Upper lobe of left lung (tissue), 6 donors: ENCODE measurements at regions not wholly inside any gene's neighbourhood (a gene's known extent, or its start where the extent isn't known, plus 50 kb on each side); places are given as distances from the start of the nearest gene placed in this dataset.
A peak's percentile ranks its signal among the peaks of the same experiment; 100 is the strongest.

Experiments
- ATAC-seq, 2 donors: fragments of 200-7000 bp; cut with Tn5 transposase; one replicate each; pipeline ENCODE4 v1.9.1; 2022; ENCODE audit warnings: mild to moderate bottlenecking in 2 of 2, moderate library complexity in 2 of 2; ENCODE audit not compliant: low FRiP score in 2 of 2
- DNase-seq, 2 donors: peaks; one replicate each; pipeline ENCODE4 v3.0.0-alpha.2; 2019 to 2020
- H3K27ac ChIP-seq, 4 donors: fragments of 200-600 bp; sonication (generic); one replicate each; pipeline ENCODE4 v1.5.1; 2016 to 2019
- H3K27me3 ChIP-seq, 4 donors: fragments of 200-600 bp; sonication (generic); one replicate each; pipeline ENCODE4 v1.5.1; 2017 to 2019
- H3K36me3 ChIP-seq, 4 donors: fragments of 200-600 bp; sonication (generic); one replicate each; pipeline ENCODE4 v1.5.1; 2016 to 2019
- H3K4me1 ChIP-seq, 4 donors: fragments of 200-600 bp; sonication (generic); one replicate each; pipeline ENCODE4 v1.5.1; 2018 to 2019
- H3K4me3 ChIP-seq, 4 donors: fragments of 200-600 bp; sonication (generic); one replicate each; pipeline ENCODE4 v1.5.1; 2017 to 2019; ENCODE audit warnings: mild to moderate bottlenecking in 2 of 4, moderate library complexity in 1 of 4
- H3K9me3 ChIP-seq, 4 donors: fragments of 200-600 bp; sonication (generic); one replicate each; pipeline ENCODE4 v1.5.1; 2018 to 2019
- EP300 ChIP-seq, 4 donors: sonication (generic); formaldehyde crosslinking; IDR thresholded peaks; one replicate each; pipeline ENCODE4 v1.5.1; 2017; ENCODE audit warnings: antibody characterized with exemption in 4 of 4, control low read depth in 2 of 4
- POLR2A ChIP-seq, 4 donors: fragments of 450-650 bp; IDR thresholded peaks; one replicate each; pipeline ENCODE4 v1.5.1; 2016 to 2017; ENCODE audit warnings: antibody characterized with exemption in 4 of 4, mild to moderate bottlenecking in 2 of 4
- POLR2AphosphoS5 ChIP-seq, 2 donors: sonication (generic); formaldehyde crosslinking; IDR thresholded peaks; one replicate each; pipeline ENCODE4 v1.5.1; 2017; ENCODE audit warnings: antibody characterized with exemption in 2 of 2
- WGBS, 2 donors: methylation state at CpG; one replicate each; pipeline ENCODE4 v1.1.5; 2017 to 2018; 5-methylcytosine and 5-hydroxymethylcytosine counted together
- TF ChIP-seq, protein P1 (sequence below), 6 experiments: fragments of 450-650 bp in 4 of 6; fragments of 200-600 bp in 2 of 6; sonication (generic) in 2 of 6; IDR thresholded peaks; one replicate each; pipeline ENCODE4 v1.5.1; 2016 to 2019; ENCODE audit warnings: antibody characterized with exemption in 6 of 6
- donor health status: DM: no; HTN: no; CAD: no; lungs with moderate emphysema.
- donor health status: DM: no; HTN: yes; CAD: no; lungs with severe emphysema.

DNA sequence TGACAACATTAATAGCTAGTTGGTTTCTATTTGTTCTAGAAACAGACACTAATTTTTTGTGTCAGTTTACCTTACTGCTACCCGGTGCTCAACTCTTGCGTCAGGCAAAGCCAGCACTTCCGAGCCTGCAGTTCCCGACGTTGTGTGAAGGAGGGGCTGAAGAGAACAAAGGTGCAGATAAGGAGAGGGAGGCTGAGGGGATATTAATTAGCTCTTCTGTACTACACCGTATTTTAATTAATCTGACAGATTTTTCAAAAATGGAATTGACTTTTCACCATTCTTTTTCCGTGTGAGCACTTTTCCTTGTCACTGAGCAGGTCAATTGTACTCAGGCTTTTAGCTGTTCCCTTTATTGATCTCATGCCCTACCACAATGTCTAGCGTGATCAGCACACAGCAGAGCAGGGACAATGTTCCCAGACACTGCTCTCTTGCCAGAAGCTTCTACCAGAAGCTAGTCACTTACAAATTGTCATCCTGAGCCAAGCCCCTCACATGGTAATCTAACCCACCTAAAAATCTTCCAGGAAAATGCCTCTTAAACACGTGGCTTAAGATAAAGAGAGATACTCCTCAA lies 650.5 kb upstream of the MKI67 start:
- no peak for DNase-seq
- Histone ChIP-seq H3K36me3 (no peaks in the 10 kb centered on the region), H3K4me3 (no peak overlapping the region), H3K27me3 (no peaks in the 10 kb centered on the region), H3K4me1 (no peaks in the 10 kb centered on the region), H3K27ac (no peak overlapping the region), H3K9me3 (no peaks in the 10 kb centered on the region)
- WGBS, 2 donors, result 46 to 49% methylated on average over 9 of the region's 9 CpGs
- no peak for ATAC-seq
- TF ChIP-seq POLR2AphosphoS5 (IDR thresholded peaks at IDR 0.05) (no peak), POLR2A (IDR thresholded peaks at IDR 0.05) (no peak), EP300 (IDR thresholded peaks at IDR 0.05) (no peak)
- TF ChIP-seq, protein P1, sequence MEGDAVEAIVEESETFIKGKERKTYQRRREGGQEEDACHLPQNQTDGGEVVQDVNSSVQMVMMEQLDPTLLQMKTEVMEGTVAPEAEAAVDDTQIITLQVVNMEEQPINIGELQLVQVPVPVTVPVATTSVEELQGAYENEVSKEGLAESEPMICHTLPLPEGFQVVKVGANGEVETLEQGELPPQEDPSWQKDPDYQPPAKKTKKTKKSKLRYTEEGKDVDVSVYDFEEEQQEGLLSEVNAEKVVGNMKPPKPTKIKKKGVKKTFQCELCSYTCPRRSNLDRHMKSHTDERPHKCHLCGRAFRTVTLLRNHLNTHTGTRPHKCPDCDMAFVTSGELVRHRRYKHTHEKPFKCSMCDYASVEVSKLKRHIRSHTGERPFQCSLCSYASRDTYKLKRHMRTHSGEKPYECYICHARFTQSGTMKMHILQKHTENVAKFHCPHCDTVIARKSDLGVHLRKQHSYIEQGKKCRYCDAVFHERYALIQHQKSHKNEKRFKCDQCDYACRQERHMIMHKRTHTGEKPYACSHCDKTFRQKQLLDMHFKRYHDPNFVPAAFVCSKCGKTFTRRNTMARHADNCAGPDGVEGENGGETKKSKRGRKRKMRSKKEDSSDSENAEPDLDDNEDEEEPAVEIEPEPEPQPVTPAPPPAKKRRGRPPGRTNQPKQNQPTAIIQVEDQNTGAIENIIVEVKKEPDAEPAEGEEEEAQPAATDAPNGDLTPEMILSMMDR (IDR thresholded peaks at IDR 0.05), result no peak

DNA sequence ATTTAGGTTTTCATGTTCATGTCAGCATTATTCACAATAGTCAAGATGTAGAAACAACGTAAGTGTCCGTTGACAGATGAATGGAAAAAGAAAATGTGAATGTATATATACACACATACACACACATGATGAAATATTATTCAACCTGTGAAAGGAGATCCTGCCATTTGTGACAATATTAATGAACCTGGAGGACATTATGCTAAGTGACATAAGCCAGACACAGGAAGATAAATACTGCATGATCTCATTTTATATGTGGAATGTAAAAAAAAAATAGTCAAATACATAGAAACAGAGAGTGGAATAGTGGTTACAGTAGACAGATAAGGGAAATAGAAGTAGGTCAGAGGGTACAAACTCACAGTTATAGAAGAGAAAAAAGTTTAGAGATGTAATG lies 651.1 kb upstream of the MKI67 start:
- H3K4me3 ChIP-seq, result no peak overlapping the region
- 84 to 88% methylated on average over 2 of the region's 2 CpGs for WGBS, 2 donors
- DNase-seq, result no peak
- H3K9me3 ChIP-seq, result no peaks in the 10 kb centered on the region
- ATAC-seq, result no peak
- no peak overlapping the region for H3K27ac ChIP-seq
- H3K4me1 ChIP-seq, result no peaks in the 10 kb centered on the region
- TF ChIP-seq POLR2AphosphoS5 (IDR thresholded peaks at IDR 0.05) (no peak), EP300 (IDR thresholded peaks at IDR 0.05) (no peak), POLR2A (IDR thresholded peaks at IDR 0.05) (no peak)
- TF ChIP-seq, protein P1 (IDR thresholded peaks at IDR 0.05), result no peak
- no peaks in the 10 kb centered on the region for H3K27me3 ChIP-seq
- H3K36me3 ChIP-seq, result no peaks in the 10 kb centered on the region

DNA sequence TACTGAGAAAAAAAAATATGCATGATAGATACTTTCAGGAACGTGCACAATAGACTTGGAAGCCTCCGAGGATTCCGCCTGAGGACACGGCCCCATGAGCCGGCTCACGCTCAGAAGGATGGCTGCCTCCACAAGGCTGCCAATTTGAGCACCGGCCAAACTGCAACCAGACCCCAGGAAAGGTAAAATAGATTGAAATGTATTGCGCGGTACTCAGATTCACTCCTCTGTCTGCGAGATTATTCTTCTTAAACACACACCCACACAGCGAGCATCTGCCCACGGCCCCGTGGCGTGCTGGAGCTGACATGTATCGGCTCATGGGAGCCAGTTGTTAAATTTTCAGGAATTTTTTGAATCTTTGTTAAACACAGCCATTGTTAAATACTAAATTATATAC lies 653.2 kb upstream of the MKI67 start:
- TF ChIP-seq POLR2A (IDR thresholded peaks at IDR 0.05) (no peak), EP300 (IDR thresholded peaks at IDR 0.05) (no peak), POLR2AphosphoS5 (IDR thresholded peaks at IDR 0.05) (no peak)
- TF ChIP-seq, protein P1 (IDR thresholded peaks at IDR 0.05), result no peak

DNA sequence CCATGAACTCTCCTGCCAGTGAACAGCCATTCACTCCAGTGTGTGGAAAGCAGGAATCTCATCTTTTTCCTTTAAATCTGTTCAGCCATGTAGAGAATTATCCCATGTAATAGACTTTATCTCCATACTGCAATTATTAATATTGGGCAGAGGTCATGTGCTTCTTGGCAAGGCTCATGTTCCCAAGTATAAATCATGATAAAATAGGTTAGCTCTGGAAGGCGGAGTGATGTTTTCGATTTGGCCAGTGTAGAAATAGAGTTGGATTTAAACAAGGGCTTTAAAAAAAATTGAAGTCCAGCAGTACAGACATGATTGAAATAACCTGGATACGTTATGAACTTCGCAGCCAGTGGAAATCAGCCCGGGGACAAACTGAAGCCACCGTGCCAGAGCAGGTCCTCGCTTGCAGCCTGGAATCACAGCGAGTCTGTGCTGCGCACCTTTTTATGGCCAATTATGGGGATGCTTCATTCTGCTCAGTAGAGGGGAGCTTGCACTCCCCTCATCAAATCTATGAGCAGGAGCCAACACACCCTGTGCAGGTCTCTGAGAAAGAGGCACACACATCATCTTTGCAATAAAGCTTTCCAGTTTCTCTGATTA lies 654.0 kb upstream of the MKI67 start:
- no peak for ATAC-seq
- 83 to 87% methylated on average over 9 of the region's 9 CpGs for WGBS, 2 donors
- H3K9me3 ChIP-seq, result no peaks in the 10 kb centered on the region
- H3K4me1 ChIP-seq, result no peaks in the 10 kb centered on the region
- H3K27me3 ChIP-seq, result no peaks in the 10 kb centered on the region
- no peaks in the 10 kb centered on the region for H3K36me3 ChIP-seq
- H3K27ac ChIP-seq, result no peak overlapping the region
- no peak for DNase-seq
- no peak for TF ChIP-seq POLR2AphosphoS5 (IDR thresholded peaks at IDR 0.05)
- no peak for TF ChIP-seq POLR2A (IDR thresholded peaks at IDR 0.05)
- TF ChIP-seq, protein P1 (IDR thresholded peaks at IDR 0.05), result no peak
- no peak for TF ChIP-seq EP300 (IDR thresholded peaks at IDR 0.05)
- H3K4me3 ChIP-seq, result no peak overlapping the region

More for the DNA sequence above, 653.2 kb upstream of the MKI67 start:
- H3K27ac ChIP-seq, result no peak overlapping the region
- DNase-seq (peak in 1 of 2 donors; percentile 42), ATAC-seq (no peak)
- H3K4me3 ChIP-seq, result no peak overlapping the region
- no peaks in the 10 kb centered on the region for H3K36me3 ChIP-seq
- H3K4me1 ChIP-seq, result no peaks in the 10 kb centered on the region
- WGBS, 2 donors, result 87 to 93% methylated on average over 15 of the region's 15 CpGs
- H3K9me3 ChIP-seq, result no peaks in the 10 kb centered on the region
- H3K27me3 ChIP-seq, result no peaks in the 10 kb centered on the region

DNA sequence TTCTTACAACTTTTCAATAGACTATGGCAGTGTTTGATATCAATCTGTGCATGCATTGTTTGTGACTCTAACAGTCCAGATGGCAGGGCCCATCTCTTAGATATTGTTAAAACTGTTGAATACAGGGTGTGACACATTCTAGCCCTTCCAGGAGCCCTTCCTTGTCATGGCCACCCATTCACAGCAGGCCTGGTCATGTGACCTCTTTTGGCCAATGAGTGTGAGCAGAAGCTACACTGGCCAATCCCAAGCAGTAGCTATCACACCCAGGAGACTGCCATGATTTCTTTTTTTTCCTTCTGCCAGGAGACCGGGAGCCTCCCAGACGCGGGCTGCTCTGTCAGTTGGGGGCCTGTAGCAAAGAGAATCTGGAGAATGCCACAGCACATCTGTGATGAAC lies 655.4 kb upstream of the MKI67 start:
- Histone ChIP-seq H3K4me1 (no peaks in the 10 kb centered on the region), H3K27ac (no peak overlapping the region), H3K27me3 (no peaks in the 10 kb centered on the region), H3K4me3 (no peak overlapping the region), H3K36me3 (no peaks in the 10 kb centered on the region), H3K9me3 (no peaks in the 10 kb centered on the region)
- WGBS, 2 donors, result 66 to 97% methylated on average over 3 of the region's 3 CpGs
- ATAC-seq (no peak), DNase-seq (no peak)
- TF ChIP-seq POLR2A (IDR thresholded peaks at IDR 0.05) (no peak), EP300 (IDR thresholded peaks at IDR 0.05) (no peak), POLR2AphosphoS5 (IDR thresholded peaks at IDR 0.05) (no peak)
- TF ChIP-seq, protein P1 (IDR thresholded peaks at IDR 0.05), result no peak
